Cerebellar cortex (tissue), 1 donor: ENCODE measurements at regions not wholly inside any gene's neighbourhood (a gene's known extent, or its start where the extent isn't known, plus 50 kb on each side); places are given as distances from the start of the nearest gene placed in this dataset.

Experiments
- DNase-seq: peaks from one replicate; pipeline ENCODE4 v3.0.0-alpha.2; 2015; ENCODE audit warnings: low spot score

- DNase-seq, result no peak
Measured at GRCh38 chr10:107390563-107390962, 226.1 kb upstream of the SORCS1 start.

DNA sequence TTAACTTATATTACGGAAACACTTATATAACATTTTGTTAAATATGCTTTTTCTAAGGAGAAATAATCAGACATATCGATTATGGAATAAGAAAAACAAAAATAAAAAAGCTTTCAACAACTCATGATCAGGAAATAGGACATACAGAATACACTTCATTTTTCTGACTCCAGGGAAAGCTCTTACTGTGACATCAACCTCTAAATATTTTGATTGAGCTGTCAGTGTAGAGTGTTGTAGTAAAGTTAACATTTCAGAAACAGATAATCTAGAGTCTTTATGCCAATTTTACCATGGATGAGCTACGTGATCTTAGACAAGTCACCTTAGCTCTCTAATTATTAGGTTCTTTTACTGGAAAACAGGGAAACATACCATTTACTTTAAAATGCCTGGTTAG lies 218.9 kb upstream of the SORCS1 start:
- no peak for DNase-seq

- DNase-seq, result no peak
Measured at GRCh38 chr10:107379601-107380000, 215.1 kb upstream of the SORCS1 start.

DNA sequence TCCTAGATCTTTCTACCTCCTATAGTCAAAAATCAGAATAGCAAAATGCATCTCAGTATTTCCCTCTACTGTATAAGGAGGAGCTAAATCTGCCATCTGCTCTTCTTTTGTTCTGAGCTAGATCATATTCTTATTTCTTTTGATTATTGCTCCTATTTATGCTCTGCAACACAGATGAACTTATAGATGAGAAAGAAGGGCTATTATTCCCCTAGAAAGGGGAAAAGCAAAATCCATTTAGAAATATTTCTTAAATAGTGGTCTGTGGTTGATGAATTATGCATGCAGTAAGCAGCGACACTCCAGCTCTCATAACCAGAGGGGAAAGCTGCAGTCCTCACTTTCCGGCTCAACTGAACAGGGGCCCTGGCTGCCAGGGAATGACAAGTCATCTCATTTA lies 207.3 kb upstream of the SORCS1 start:
- DNase-seq, result no peak

GRCh38 chr10:107364872-107365271 lies 200.4 kb upstream of the SORCS1 start:
- no peak for DNase-seq

DNA sequence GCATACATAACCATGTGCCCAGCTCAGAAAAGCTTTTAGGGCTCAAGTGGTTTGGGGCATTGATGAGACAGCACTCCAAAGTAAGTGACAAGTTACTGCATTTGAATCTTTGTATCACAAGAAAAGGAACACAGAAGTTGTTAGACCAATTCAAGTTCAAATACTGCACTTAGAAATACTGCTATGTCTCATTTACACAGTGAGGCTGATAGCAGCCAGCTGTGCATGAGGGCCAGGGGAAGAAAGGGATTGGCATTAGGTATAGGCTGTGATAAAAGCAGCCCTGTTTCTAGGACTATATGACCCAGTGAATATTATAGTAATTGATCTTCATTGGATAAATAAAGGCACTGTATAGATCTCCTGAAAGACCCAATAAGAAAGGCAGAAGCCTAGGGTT lies 197.8 kb upstream of the SORCS1 start:
- no peak for DNase-seq

DNA sequence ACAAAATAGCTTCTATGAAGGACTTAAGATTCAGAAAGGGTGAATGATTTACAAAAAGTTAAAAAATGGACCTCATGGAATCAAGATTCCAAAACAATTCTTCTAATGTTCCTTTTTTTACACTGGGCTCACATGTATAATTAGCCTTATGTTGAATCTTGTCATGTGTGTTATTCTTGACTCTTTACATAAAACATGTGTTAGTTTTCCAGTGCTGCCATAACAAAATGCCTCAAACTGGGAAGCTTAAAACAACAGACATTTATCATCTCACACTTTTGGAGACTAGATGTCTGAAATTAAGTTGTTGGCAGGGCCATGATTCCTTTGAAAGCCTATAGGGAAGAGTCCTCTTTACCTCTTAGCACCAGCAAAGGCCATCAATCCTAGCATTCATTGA lies 192.5 kb upstream of the SORCS1 start:
- no peak for DNase-seq

- no peak for DNase-seq
Measured at GRCh38 chr10:107356396-107356795, 191.9 kb upstream of the SORCS1 start.

- no peak for DNase-seq
Measured at GRCh38 chr10:107342711-107343110, 178.2 kb upstream of the SORCS1 start.

GRCh38 chr10:107341281-107341680 lies 176.8 kb upstream of the SORCS1 start:
- DNase-seq, result no peak

DNA sequence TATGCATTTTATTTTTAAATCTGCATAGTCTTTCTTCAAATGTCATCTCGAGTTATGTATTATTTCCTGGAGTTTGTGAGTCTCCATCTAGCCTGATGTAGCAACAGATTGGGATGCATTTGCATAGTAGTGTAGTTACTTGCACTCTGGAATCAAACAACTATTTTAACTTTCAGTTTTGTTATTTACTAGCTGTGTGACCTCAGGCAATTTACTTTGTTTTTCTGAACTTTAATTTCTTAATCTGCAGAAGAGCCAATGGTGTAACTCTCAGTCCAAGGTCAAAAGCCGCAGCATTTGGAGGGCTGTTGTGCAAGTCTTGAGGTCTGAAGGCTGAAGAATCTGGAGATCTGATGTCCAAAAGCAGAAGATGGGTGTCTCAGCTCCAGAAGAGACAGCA lies 175.8 kb upstream of the SORCS1 start:
- no peak for DNase-seq

- DNase-seq, result no peak
Measured at GRCh38 chr10:107336061-107336460, 171.6 kb upstream of the SORCS1 start.

- no peak for DNase-seq
Measured at GRCh38 chr10:107317592-107317991, 153.1 kb upstream of the SORCS1 start.

- no peak for DNase-seq
Measured at GRCh38 chr10:107303203-107303602, 138.7 kb upstream of the SORCS1 start.

DNA sequence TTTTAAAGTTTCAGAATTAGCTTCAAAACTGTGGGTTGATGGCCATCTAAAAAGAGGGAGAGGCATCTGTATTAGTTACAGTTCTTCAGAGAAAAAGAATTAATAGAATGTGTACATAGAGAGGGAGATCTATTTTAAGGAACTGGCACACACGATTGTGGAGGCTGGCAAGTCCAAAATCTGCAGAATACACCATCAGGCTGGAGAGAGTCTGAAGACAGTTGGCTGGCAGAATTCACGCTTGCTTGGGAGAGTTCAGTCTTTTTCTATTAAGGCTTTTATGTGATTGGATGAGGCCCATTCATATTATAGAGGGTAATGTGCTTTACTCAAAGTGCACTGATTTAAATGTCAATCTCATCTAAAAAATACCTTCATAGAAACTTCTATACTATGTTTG lies 135.1 kb upstream of the SORCS1 start:
- DNase-seq, result no peak

DNA sequence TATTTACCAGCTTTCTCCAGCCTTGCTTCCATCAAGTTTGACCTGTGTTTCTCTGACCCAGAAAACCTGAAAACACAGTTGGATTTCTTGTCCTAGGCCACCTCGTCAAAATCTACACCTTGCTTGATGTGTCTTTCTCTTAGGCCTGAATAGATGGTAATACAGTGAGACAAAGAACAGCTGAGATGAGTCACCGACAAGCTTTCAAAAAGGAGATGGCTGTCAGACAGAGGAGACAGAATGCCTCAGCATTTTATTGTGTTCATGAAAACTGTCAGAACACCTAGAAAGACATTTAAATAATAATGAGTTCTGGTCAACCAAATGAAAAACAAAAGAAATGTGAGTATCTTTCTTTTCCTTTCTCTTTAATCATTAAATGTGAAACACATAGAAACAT lies 119.7 kb upstream of the SORCS1 start:
- no peak for DNase-seq

DNA sequence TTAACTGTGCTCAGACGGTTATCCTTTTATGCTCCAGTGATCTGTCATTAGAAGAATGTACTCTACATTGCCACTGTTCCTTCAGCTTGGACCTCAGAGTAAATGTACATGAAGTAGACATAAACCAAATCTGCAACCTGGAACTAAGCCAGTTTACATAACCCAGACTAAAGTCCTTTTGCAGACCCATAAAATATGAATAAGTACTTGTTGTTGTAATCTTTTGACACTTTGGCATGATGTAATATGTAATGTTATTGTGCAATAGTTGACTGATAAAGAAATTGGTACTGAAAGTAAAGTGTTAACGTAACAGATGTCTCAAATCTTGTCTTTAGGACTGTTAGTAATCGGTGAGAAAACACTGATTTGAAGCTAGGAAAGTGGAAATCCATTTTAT lies 115.8 kb upstream of the SORCS1 start:
- no peak for DNase-seq

DNA sequence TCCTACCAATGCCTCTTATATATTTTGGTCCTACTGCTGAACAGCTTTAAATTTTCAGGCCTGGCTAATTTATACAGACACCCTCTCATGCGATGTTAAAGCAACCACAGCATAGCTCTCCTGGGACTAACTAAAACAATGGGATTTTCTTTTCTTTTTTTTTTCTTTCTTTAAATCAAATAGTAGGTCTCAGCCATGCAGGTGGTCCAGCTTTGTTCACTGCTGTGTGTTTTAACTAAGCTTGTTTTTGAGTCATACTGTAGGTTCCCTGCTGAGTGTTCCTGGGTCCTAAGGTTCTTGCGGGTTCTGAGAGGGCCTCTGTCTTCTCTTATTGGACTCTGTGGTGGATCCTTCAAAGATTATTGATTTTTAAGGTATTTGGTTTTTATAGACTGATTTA lies 113.1 kb upstream of the SORCS1 start:
- no peak for DNase-seq

GRCh38 chr10:107275806-107276205 lies 111.3 kb upstream of the SORCS1 start:
- DNase-seq, result no peak

DNA sequence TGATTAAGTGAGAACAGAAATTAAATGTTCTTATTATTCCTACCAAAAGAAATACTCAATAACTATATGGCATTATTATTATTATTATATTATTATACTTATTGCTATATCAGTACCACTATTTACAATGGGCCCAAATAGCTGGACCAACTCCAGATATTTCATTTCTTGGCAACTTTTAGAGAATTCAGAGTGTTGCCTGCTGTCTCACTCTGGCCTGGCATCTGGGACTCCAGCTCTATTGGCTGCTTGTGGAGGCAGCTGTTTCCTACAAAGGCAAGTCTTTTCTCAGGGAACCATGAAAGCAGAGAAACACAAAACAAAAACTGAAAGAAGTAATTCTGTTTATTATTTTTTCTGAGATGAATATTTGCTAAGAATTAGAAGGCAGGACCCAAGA lies 105.1 kb upstream of the SORCS1 start:
- no peak for DNase-seq

DNA sequence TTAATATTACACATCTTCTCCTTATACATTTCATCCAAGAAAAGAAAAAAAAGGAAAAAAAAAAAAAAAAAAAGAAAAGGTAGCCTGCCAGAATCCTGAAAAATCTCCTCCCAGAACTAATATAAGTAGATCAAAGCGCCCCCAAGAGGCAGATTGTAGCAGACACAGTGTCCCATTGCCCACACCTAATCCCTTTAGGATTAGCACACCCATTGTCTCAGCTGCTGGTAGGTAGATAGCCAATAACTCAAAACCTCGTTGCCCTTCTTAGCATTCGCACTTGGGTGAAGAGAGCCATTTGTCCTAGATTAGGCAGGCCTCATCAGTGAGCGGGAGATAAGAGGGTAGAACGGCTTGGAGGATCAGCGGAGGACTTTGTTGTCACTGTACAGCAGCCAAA lies 100.2 kb upstream of the SORCS1 start:
- no peak for DNase-seq

DNA sequence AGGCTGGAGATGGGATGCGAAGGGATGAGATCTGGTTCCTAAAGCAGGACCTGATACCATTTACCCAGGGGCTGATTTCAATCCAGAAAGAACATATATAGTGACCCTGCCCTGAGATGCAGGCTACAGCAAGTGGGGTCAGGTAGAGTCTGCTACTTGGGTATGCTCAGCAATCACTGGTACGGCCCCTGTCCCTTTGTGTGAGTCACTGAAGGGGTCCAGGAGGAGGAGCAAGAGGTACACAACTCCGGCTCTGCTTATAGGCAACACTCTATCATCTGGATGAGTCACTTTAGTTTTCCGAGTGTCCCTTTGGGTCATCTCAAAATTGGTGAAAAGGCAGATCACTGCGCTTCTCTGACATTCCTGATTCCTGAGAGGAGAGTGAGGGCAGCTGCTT lies 79.6 kb upstream of the SORCS1 start:
- DNase-seq, result no peak

DNA sequence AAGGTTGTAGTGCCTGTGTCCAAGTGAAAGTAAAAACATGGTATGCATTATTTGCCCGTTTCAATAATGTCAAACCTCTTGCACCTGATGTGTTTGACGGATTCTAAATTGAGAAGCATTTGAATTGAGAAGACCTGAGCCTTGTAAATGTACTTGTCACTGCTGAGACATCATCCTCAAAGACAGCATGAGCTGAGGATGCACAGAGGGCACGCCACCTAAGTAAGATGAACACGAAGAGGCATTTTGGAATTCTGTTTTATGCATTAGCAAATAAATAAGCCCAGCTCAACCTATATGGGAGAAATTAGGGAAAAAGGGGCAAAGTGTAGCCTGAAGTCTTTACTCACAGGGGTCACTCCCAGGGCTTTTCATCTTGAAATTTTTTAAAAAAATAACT lies 73.8 kb upstream of the SORCS1 start:
- no peak for DNase-seq

DNA sequence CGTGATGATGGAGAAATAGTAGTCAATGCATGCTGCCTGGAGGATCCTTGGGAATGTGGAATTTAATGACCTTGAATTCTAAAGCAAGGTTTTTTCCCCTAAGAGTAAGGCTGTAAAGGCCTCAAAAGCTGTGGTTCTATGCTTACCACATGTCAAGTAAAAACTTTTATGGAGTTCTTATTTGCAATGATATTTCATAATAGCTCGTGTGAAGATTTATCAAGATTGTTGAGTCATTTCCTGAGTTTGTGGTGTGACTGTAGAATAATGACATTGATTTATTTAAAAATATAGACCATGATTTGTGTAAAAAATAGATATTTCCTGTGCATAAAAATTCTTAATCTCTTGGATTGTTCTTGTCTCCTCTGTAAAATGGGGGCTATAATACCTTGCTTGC lies 67.5 kb upstream of the SORCS1 start:
- no peak for DNase-seq

DNA sequence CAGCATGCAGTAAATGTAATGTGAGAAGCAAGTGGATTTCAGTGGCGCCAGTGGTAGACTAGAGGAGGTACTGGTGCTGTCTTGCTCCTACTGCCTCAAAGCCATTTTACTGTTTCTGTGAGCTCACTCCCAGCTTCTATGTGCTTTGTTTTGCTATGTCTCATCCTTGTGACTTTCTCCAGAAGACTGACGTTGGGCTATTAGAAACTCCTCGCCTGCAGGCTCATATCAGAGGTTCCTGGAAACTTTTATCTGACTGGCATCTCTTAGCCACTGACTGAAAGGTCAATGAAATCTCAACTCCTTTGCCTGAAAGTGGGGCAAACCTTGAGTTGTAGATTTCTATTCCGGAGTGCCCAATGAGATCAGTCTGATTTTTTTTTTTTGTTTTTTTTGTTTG lies 66.4 kb upstream of the SORCS1 start:
- DNase-seq, result no peak
